ENCODE measurements at regions not wholly inside any gene's neighbourhood (a gene's known extent, or its start where the extent isn't known, plus 50 kb on each side); places are given as distances from the start of the nearest gene placed in this dataset.

- Histone ChIP-seq H3K27ac (ENCODE audit: low read depth in 1 of 2, low read length in 2 of 2) (no peak overlapping the region), H3K4me1 (ENCODE audit: insufficient read depth, low read length) (no peaks in the 10 kb centered on the region), H3K27me3 (ENCODE audit: control insufficient read depth in 1 of 2, insufficient read depth in 2 of 2, low read length in 2 of 2) (no peaks in the 10 kb centered on the region), H3K36me3 (ENCODE audit: insufficient read depth, low read length) (no peaks in the 10 kb centered on the region), H3K4me3 (ENCODE audit: low read length) (no peak overlapping the region), H3K9me3 (ENCODE audit: control insufficient read depth in 1 of 2, insufficient read depth in 1 of 2, low read length in 2 of 2) (peaks cover 0 to 16% of the 10 kb centered on the region in 2 experiments)
- TF ChIP-seq, protein P1, sequence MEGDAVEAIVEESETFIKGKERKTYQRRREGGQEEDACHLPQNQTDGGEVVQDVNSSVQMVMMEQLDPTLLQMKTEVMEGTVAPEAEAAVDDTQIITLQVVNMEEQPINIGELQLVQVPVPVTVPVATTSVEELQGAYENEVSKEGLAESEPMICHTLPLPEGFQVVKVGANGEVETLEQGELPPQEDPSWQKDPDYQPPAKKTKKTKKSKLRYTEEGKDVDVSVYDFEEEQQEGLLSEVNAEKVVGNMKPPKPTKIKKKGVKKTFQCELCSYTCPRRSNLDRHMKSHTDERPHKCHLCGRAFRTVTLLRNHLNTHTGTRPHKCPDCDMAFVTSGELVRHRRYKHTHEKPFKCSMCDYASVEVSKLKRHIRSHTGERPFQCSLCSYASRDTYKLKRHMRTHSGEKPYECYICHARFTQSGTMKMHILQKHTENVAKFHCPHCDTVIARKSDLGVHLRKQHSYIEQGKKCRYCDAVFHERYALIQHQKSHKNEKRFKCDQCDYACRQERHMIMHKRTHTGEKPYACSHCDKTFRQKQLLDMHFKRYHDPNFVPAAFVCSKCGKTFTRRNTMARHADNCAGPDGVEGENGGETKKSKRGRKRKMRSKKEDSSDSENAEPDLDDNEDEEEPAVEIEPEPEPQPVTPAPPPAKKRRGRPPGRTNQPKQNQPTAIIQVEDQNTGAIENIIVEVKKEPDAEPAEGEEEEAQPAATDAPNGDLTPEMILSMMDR (IDR thresholded peaks at IDR 0.05) = no peak
- Mint-ChIP-seq H3K4me3 (no peak overlapping the region), H3K27ac (no peak overlapping the region), H3K4me1 (ENCODE audit: low read depth) (no peaks in the 10 kb centered on the region), H3K36me3 (ENCODE audit: low read depth) (no peaks in the 10 kb centered on the region), H3K9me3 (peaks cover 9% of the 10 kb centered on the region), H3K27me3 (no peaks in the 10 kb centered on the region)
- DNase-seq = no peak
- ChIA-PET POLR2A (no interaction called here), CTCF (no interaction called here)
- intact Hi-C loops (cut with DNase I, micrococcal nuclease) = no loop called here
- no peak for ATAC-seq (ENCODE audit: poor library complexity)
Measured at GRCh38 chr7:49577576-49577975, 195.9 kb upstream of the VWC2 start.

GRCh38 chr7:49579408-49579807 lies 194.0 kb upstream of the VWC2 start:
- Mint-ChIP-seq H3K36me3 (ENCODE audit: low read depth) (no peaks in the 10 kb centered on the region), H3K4me3 (no peak overlapping the region)

DNA sequence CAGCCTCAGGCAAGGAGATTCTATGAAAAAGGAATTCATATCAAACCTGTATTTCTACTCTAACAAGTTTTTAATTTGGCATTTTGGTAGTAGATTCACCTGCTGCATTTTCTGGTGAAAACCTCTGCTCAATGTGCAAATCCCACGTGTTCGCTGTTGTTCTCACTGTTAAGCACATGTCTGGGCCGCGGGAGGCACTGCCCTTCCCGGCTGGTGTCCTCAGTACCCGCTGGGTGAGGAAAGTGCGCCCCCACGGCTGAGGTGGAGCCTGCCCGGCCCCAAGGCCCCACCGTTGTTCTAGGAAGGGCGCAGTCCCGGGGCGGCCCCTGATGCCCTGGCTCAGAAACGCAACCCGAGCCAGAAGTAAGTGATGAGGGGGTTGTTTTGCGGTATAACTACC lies 193.4 kb upstream of the VWC2 start:
- Histone ChIP-seq H3K4me3 (ENCODE audit: low read length) (no peak overlapping the region), H3K9me3 (ENCODE audit: control insufficient read depth in 1 of 2, insufficient read depth in 1 of 2, low read length in 2 of 2) (peaks cover 0 to 16% of the 10 kb centered on the region in 2 experiments), H3K27me3 (ENCODE audit: control insufficient read depth in 1 of 2, insufficient read depth in 2 of 2, low read length in 2 of 2) (no peaks in the 10 kb centered on the region), H3K4me1 (ENCODE audit: insufficient read depth, low read length) (no peaks in the 10 kb centered on the region), H3K27ac (ENCODE audit: low read depth in 1 of 2, low read length in 2 of 2) (no peak overlapping the region), H3K36me3 (ENCODE audit: insufficient read depth, low read length) (no peaks in the 10 kb centered on the region)
- ChIA-PET CTCF (no interaction called here), POLR2A (no interaction called here)
- no peak overlapping the region for H3K27ac Mint-ChIP-seq
- no peak for DNase-seq
- no peaks in the 10 kb centered on the region for H3K36me3 Mint-ChIP-seq (ENCODE audit: low read depth)
- no peak for ATAC-seq (ENCODE audit: poor library complexity)
- H3K9me3 Mint-ChIP-seq = peaks cover 9% of the 10 kb centered on the region
- intact Hi-C loops (cut with DNase I, micrococcal nuclease) = no loop called here
- no peaks in the 10 kb centered on the region for H3K4me1 Mint-ChIP-seq (ENCODE audit: low read depth)
- H3K27me3 Mint-ChIP-seq = no peaks in the 10 kb centered on the region
- H3K4me3 Mint-ChIP-seq = no peak overlapping the region
- TF ChIP-seq, protein P1 (IDR thresholded peaks at IDR 0.05) = no peak

More at GRCh38 chr7:49579408-49579807, 194.0 kb upstream of the VWC2 start:
- H3K27ac ChIP-seq (ENCODE audit: low read depth in 1 of 2, low read length in 2 of 2) = no peak overlapping the region
- ChIA-PET CTCF (no interaction called here), POLR2A (no interaction called here)
- TF ChIP-seq, protein P1 (IDR thresholded peaks at IDR 0.05) = no peak
- ATAC-seq (ENCODE audit: poor library complexity) (no peak), DNase-seq (no peak)
- no peaks in the 10 kb centered on the region for H3K4me1 ChIP-seq (ENCODE audit: insufficient read depth, low read length)
- H3K9me3 ChIP-seq (ENCODE audit: control insufficient read depth in 1 of 2, insufficient read depth in 1 of 2, low read length in 2 of 2) = peaks cover 0 to 16% of the 10 kb centered on the region in 2 experiments
- H3K27me3 ChIP-seq (ENCODE audit: control insufficient read depth in 1 of 2, insufficient read depth in 2 of 2, low read length in 2 of 2) = no peaks in the 10 kb centered on the region
- no peak overlapping the region for H3K27ac Mint-ChIP-seq
- H3K27me3 Mint-ChIP-seq = no peaks in the 10 kb centered on the region
- no peaks in the 10 kb centered on the region for H3K4me1 Mint-ChIP-seq (ENCODE audit: low read depth)
- H3K9me3 Mint-ChIP-seq = peaks cover 9% of the 10 kb centered on the region
- no peak overlapping the region for H3K4me3 ChIP-seq (ENCODE audit: low read length)
- intact Hi-C loops (cut with DNase I, micrococcal nuclease) = no loop called here
- H3K36me3 ChIP-seq (ENCODE audit: insufficient read depth, low read length) = no peaks in the 10 kb centered on the region
